HEK293T (cell line): ENCODE measurements at regions not wholly inside any gene's neighbourhood (a gene's known extent, or its start where the extent isn't known, plus 50 kb on each side); places are given as distances from the start of the nearest gene placed in this dataset.
"Not testable (repeated sequence)": the region's sequence is repeated elsewhere in the genome, so short reads cannot be mapped to it uniquely, and the experiment has no call there.

Experiments
- FOXA1 ChIP-seq: fragments of 450-650 bp; IDR thresholded peaks from 2 replicates; pipeline ENCODE4 v1.6.1; 2016; ENCODE audit warnings: mild to moderate bottlenecking
- TF ChIP-seq, protein P1 (sequence below): fragments of 450-650 bp; IDR thresholded peaks from 2 replicates; pipeline ENCODE4 v1.6.1; 2016

DNA sequence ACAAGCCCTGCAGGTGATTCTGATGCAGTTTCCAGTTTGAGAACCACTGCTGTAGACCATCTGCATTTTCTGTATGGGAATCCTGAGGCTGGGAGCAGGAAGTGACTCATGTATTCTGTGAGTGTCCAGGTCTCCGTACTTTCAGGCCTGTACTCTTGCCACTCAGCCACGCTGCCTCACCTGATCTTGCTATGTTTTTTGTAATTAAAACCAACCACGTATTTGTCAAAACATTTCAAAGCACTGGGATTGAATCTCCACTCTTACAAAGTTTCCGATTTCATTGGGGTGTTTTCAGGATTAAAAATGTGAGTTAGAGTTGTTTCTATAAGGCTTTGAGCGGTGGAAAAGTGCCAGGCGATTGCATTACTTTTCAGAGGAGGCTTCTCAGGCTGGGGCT lies 2907.5 kb downstream of the RPIA start:
- TF ChIP-seq FOXA1 = not testable (repeated sequence)
- TF ChIP-seq, protein P1, sequence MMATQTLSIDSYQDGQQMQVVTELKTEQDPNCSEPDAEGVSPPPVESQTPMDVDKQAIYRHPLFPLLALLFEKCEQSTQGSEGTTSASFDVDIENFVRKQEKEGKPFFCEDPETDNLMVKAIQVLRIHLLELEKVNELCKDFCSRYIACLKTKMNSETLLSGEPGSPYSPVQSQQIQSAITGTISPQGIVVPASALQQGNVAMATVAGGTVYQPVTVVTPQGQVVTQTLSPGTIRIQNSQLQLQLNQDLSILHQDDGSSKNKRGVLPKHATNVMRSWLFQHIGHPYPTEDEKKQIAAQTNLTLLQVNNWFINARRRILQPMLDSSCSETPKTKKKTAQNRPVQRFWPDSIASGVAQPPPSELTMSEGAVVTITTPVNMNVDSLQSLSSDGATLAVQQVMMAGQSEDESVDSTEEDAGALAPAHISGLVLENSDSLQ = not testable (repeated sequence)
